OCI-LY3 (cell line): ENCODE measurements at regions not wholly inside any gene's neighbourhood (a gene's known extent, or its start where the extent isn't known, plus 50 kb on each side); places are given as distances from the start of the nearest gene placed in this dataset.

Source experiments
- CTCF ChIP-seq: fragments of 200-600, 300-600 bp; sonication (generic); IDR thresholded peaks from 2 replicates; pipeline ENCODE4 v1.5.1; 2014; ENCODE audit warnings: antibody characterized with exemption, low read length, low read depth
- EZH2phosphoT487 ChIP-seq: fragments of 200-600 bp; shearing (Covaris generic); IDR thresholded peaks from 2 replicates; pipeline ENCODE4 v1.6.1; 2018; ENCODE audit warnings: antibody characterized with exemption, mixed run types, low read depth

DNA sequence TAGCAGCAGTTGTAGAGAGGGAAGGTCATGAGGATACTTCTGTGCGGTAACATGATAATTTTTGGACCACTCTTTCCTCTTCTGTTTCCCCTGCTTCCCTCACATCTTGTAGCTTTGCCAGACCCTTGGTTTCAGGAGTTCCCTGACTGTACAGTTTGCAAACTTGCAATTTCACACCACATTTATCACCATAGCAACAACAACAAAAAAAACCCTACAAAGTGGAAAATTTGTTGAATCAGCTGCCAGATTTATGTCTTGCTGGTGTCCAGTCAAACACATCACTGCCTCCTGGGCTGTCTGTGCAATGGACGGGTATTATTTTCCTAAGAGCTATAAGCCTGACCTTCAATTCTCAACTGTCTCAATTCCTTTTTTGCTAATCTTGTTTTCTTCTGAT, 751.6 kb downstream of the TLR4 start:
- TF ChIP-seq CTCF, result no peak
- TF ChIP-seq EZH2phosphoT487, result no peak
